Activated CD4-positive, alpha-beta T cell treated with anti-CD3 and anti-CD28 coated beads, Interleukin-2, amount 10 ng/mL, durations not matched to agents 24 days and 14 days (primary cell): ENCODE measurements at regions not wholly inside any gene's neighbourhood (a gene's known extent, or its start where the extent isn't known, plus 50 kb on each side); places are given as distances from the start of the nearest gene placed in this dataset.
A peak's percentile ranks its signal among the peaks of the same experiment; 100 is the strongest.

Source experiments
- DNase-seq: peaks from one replicate; pipeline ENCODE4 v3.0.0; 2022
- H3K27ac Mint-ChIP-seq: one replicate; pipeline ENCODE4 v1.8.0; 2022; ENCODE audit warnings: mild to moderate bottlenecking, mixed read lengths
- H3K27me3 Mint-ChIP-seq: one replicate; pipeline ENCODE4 v1.8.0; 2022; ENCODE audit warnings: mixed read lengths
- H3K36me3 Mint-ChIP-seq: one replicate; pipeline ENCODE4 v1.8.0; 2022; ENCODE audit warnings: low read depth, mild to moderate bottlenecking, mixed read lengths
- H3K4me1 Mint-ChIP-seq: one replicate; pipeline ENCODE4 v1.8.0; 2021; ENCODE audit warnings: mixed read lengths
- H3K4me3 Mint-ChIP-seq: one replicate; pipeline ENCODE4 v1.8.0; 2022; ENCODE audit warnings: mild to moderate bottlenecking, moderate library complexity, mixed read lengths
- H3K9me3 Mint-ChIP-seq: one replicate; pipeline ENCODE4 v1.8.0; 2021; ENCODE audit warnings: mixed read lengths
- intact Hi-C: fragments of 100-400 bp; cut with micrococcal nuclease; formaldehyde crosslinking; loops from one replicate; pipeline ENCODE4 v1.15.1; 2023

- no peak for DNase-seq
- Mint-ChIP-seq H3K27ac (no peak overlapping the region), H3K4me3 (no peak overlapping the region), H3K9me3 (peaks cover 5% of the 10 kb centered on the region), H3K27me3 (no peaks in the 10 kb centered on the region), H3K36me3 (no peaks in the 10 kb centered on the region), H3K4me1 (peaks cover 32% of the 10 kb centered on the region)
- intact Hi-C loops = loop anchor here (5.0 kb wide), 1 partner anchor 650 kb away; the partner anchor contains the start of gene SRSF8
Measured at GRCh38 chr11:95717314-95717713, 72.3 kb downstream of the FAM76B start.

GRCh38 chr11:95716266-95716665 is 73.3 kb downstream of the FAM76B start:
- Mint-ChIP-seq H3K27ac (peak overlapping the region; percentile 84), H3K4me1 (peaks cover 41% of the 10 kb centered on the region), H3K27me3 (no peaks in the 10 kb centered on the region), H3K4me3 (peak overlapping the region; percentile 57), H3K9me3 (peaks cover 9% of the 10 kb centered on the region), H3K36me3 (no peaks in the 10 kb centered on the region)
- intact Hi-C loops = loop anchor here (5.0 kb wide), 1 partner anchor 649 kb away; the partner anchor contains the start of gene SRSF8
- no peak for DNase-seq

DNA sequence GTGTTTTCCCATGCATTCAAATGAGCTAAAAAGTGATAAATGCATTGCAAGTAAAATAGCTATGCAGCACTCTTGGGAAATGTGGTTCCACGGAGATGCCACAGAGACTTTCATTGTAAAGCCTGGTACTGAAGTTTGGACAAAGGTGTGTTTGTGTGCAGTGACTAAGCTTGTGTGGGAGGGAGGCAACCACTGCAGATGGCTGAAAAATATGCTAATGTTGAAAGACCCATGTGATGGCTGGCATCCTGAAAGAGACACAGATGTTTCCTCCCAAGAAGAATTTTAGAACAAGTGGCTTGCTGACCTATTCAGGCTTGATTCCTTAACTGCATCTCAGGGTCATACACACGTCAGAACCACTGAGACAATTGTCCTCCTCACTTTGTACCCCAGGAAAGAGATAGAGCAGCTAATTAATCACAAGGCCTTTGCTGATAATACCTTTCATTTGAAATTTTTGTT is 73.8 kb downstream of the FAM76B start:
- Mint-ChIP-seq H3K4me3 (peak overlapping the region; percentile 57), H3K27me3 (no peaks in the 10 kb centered on the region), H3K27ac (peak overlapping the region; percentile 84), H3K36me3 (no peaks in the 10 kb centered on the region), H3K9me3 (peaks cover 9% of the 10 kb centered on the region), H3K4me1 (peaks cover 45% of the 10 kb centered on the region)
- intact Hi-C loops = loop anchor here (1.0 to 5.0 kb wide), 4 partner anchors 16 to 649 kb away; partner anchors contain the start of genes CEP57 and SRSF8
- peak; percentile 73 for DNase-seq

- Mint-ChIP-seq H3K4me3 (peak overlapping the region; percentile 57), H3K36me3 (no peaks in the 10 kb centered on the region), H3K9me3 (peaks cover 9% of the 10 kb centered on the region), H3K27ac (peak overlapping the region; percentile 84), H3K27me3 (no peaks in the 10 kb centered on the region), H3K4me1 (peaks cover 42% of the 10 kb centered on the region)
- intact Hi-C loops = loop anchor here (1.0 to 5.0 kb wide), 4 partner anchors 15 to 648 kb away; partner anchors contain the start of genes CEP57 and SRSF8
- no peak for DNase-seq
Measured at GRCh38 chr11:95714843-95715776, 74.5 kb downstream of the FAM76B start.

DNA sequence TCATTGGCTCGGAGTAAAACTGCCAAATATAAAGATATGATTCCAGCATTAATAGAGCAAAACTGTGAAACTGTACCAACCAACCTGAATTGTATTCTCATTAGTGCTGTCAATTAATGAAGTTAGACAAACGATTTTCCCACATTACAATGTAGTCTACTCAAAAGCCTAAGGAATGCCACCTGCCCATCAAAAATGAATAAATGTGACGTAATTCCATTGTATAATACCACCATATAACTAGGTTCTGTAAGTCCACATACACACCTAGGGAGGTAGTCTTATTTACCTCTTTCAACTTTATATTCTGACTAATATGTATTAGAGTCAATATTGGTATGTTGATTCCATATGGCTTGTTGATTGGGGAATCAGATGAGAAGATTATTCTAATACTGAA is 76.2 kb downstream of the FAM76B start:
- no peaks in the 10 kb centered on the region for H3K36me3 Mint-ChIP-seq
- H3K27me3 Mint-ChIP-seq = no peaks in the 10 kb centered on the region
- DNase-seq = no peak
- H3K27ac Mint-ChIP-seq = no peak overlapping the region
- intact Hi-C loops = no loop called here
- no peak overlapping the region for H3K4me3 Mint-ChIP-seq
- H3K4me1 Mint-ChIP-seq = peaks cover 42% of the 10 kb centered on the region
- H3K9me3 Mint-ChIP-seq = peaks cover 9% of the 10 kb centered on the region

DNA sequence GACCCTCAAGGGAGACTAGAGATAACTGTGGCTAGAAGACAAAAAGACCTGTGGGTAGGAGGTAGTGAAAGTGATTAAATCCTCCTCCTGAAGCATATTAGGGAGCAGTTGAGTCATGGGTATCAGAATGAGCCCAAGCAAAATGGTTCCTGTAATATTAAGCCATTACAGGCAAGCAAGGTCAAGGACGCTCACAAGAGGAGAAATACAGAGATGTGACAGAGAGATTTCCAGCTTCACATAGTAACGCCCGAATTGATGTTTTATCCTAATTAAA is 77.7 kb downstream of the FAM76B start:
- Mint-ChIP-seq H3K4me3 (no peak overlapping the region), H3K27ac (peak overlapping the region; percentile 76), H3K4me1 (peaks cover 39% of the 10 kb centered on the region), H3K27me3 (no peaks in the 10 kb centered on the region), H3K36me3 (peaks cover 2% of the 10 kb centered on the region), H3K9me3 (peaks cover 9% of the 10 kb centered on the region)
- intact Hi-C loops = loop anchor here (1.0 kb wide), 2 partner anchors 9 to 30 kb away; no protein-coding TSS in a partner anchor
- DNase-seq = no peak

DNA sequence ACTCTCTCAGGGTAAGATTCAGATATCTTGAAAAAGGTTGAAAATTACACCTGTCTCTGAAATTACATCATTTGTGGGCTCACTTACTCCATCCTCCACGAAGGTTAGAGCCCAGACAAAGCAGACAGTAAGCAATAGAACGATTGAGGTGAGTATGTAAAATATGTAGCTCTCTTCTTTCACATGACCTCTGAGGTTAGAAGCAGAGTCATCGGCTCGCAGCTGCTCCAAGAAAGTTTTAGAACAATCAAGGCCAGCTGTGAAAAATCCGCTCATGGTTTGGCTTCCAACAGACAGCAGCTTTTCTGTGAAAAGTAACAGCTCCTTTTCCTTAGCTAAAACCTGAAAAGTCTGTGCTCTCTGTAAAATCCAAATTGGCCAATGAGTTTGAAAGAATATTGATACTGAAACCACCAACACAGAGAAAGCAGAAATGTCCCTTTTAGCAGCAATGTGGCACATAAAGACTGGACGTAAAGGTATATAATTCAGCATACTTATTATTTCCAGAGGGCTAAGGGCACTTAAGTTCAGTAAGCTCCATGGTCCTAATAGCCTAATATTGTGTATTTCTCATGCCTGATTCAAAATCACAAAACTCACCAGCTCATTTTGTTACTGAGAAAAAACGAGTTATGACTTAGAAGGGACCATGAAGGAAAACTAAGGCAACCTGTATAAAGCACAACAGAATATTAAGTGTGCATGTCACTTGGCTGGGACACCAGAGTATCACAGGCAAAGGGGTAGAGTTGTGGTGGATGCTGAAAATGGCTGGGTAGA is 78.2 kb downstream of the FAM76B start:
- Mint-ChIP-seq H3K27me3 (no peaks in the 10 kb centered on the region), H3K36me3 (peaks cover 2% of the 10 kb centered on the region), H3K4me3 (peak overlapping the region; percentile 9), H3K4me1 (peaks cover 41% of the 10 kb centered on the region), H3K27ac (peak overlapping the region; percentile 76), H3K9me3 (peaks cover 9% of the 10 kb centered on the region)
- intact Hi-C loops = loop anchor here (1.0 kb wide), 2 partner anchors 8 to 29 kb away; no protein-coding TSS in a partner anchor
- peak; percentile 55 for DNase-seq

DNA sequence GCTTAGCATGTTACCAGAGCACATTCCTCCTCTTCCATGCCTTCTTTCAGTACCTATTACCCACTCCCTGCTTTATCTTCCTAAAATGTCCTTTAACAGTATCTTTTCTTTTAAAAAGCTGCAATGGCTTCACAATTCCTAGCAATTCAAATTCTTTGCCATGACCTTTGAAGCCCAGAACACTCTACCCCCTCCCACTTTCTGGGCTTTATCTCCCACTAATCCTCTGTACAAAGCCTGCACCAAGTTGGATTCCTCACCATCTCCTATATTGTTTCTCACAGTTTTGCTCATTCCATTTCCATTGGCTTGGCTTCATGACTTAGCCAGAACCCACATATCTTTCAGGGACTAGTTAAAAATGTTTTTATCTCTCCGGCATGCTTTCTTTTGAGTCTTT is 80.9 kb downstream of the FAM76B start:
- Mint-ChIP-seq H3K27ac (no peak overlapping the region), H3K9me3 (peaks cover 9% of the 10 kb centered on the region), H3K4me1 (peaks cover 25% of the 10 kb centered on the region), H3K4me3 (no peak overlapping the region), H3K27me3 (no peaks in the 10 kb centered on the region), H3K36me3 (peaks cover 2% of the 10 kb centered on the region)
- peak; percentile 18 for DNase-seq
- intact Hi-C loops = loop anchor here (10.0 kb wide), 1 partner anchor 614 kb away; no protein-coding TSS in a partner anchor

- H3K4me1 Mint-ChIP-seq = peaks cover 18% of the 10 kb centered on the region
- DNase-seq = no peak
- intact Hi-C loops = loop anchor here (10.0 kb wide), 1 partner anchor 612 kb away; no protein-coding TSS in a partner anchor
- no peaks in the 10 kb centered on the region for H3K27me3 Mint-ChIP-seq
- no peak overlapping the region for H3K4me3 Mint-ChIP-seq
- peaks cover under 1% of the 10 kb centered on the region for H3K9me3 Mint-ChIP-seq
- no peak overlapping the region for H3K27ac Mint-ChIP-seq
- peaks cover 2% of the 10 kb centered on the region for H3K36me3 Mint-ChIP-seq
Measured at GRCh38 chr11:95706974-95707387, 82.6 kb downstream of the FAM76B start.

GRCh38 chr11:95705485-95706124 is 84.0 kb downstream of the FAM76B start:
- DNase-seq = peak; percentile 96
- Mint-ChIP-seq H3K9me3 (no peaks in the 10 kb centered on the region), H3K4me1 (peaks cover 17% of the 10 kb centered on the region), H3K4me3 (no peak overlapping the region), H3K36me3 (peaks cover 2% of the 10 kb centered on the region), H3K27ac (no peak overlapping the region), H3K27me3 (no peaks in the 10 kb centered on the region)
- intact Hi-C loops = loop anchor here (1.0 to 10.0 kb wide), 4 partner anchors 360 to 611 kb away; partner anchors contain the start of gene SESN3

DNA sequence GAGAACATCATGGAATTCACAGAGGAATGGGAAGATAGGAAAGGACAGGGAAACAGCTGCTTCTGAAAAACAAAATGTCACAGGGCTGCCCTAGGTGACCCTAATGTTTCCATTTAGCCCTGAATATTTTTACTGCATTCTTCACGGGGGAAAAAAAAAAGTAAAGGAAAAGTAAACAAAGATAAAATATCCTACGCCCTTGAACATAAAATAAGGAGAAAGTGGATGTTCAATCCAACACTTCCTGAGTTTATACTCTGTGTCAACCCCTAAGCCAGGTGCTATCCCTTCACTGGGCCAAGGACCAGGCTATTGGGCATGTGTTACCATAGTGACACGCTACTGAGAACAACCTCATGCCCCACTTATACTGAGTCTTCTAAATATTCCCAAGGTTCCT is 84.7 kb downstream of the FAM76B start:
- no peak for DNase-seq
- Mint-ChIP-seq H3K4me1 (peaks cover 22% of the 10 kb centered on the region), H3K4me3 (no peak overlapping the region), H3K9me3 (no peaks in the 10 kb centered on the region), H3K27me3 (no peaks in the 10 kb centered on the region), H3K27ac (no peak overlapping the region), H3K36me3 (peaks cover 2% of the 10 kb centered on the region)
- intact Hi-C loops = loop anchor here (1.0 to 10.0 kb wide), 6 partner anchors 63 to 638 kb away; partner anchors contain the start of genes SESN3 and SRSF8

DNA sequence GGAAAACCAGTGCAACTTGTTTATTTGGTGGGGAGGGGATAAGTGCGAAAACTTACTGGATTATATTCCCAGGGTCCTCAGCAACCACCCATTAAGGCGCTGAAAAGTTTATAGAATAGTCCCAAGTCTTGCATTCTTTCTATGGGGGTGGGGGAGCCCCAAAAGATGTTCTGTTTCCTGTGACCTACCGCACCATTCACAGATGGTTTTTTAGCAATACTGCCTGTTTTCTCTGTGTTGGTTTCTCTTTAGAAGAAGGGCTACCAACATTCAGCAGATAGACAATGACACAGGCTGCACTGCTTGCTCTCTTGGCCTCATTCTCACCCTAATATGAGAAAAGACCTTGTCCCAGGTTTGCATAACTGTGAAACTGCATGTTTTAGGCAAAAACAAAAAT is 86.5 kb downstream of the FAM76B start:
- intact Hi-C loops = loop anchor here (1.0 to 10.0 kb wide), 5 partner anchors 8 to 636 kb away; partner anchors contain the start of gene SRSF8
- peak; percentile 79 for DNase-seq
- no peaks in the 10 kb centered on the region for H3K9me3 Mint-ChIP-seq
- H3K4me3 Mint-ChIP-seq = no peak overlapping the region
- H3K36me3 Mint-ChIP-seq = peaks cover 1% of the 10 kb centered on the region
- H3K27ac Mint-ChIP-seq = no peak overlapping the region
- H3K4me1 Mint-ChIP-seq = peaks cover 34% of the 10 kb centered on the region
- H3K27me3 Mint-ChIP-seq = no peaks in the 10 kb centered on the region

GRCh38 chr11:95702526-95702925 is 87.1 kb downstream of the FAM76B start:
- no peak for DNase-seq
- Mint-ChIP-seq H3K9me3 (no peaks in the 10 kb centered on the region), H3K4me3 (no peak overlapping the region), H3K4me1 (peaks cover 38% of the 10 kb centered on the region), H3K27ac (no peak overlapping the region), H3K27me3 (no peaks in the 10 kb centered on the region), H3K36me3 (peaks cover 1% of the 10 kb centered on the region)
- intact Hi-C loops = loop anchor here (5.0 to 10.0 kb wide), 3 partner anchors 60 to 635 kb away; partner anchors contain the start of gene SRSF8
